Activated T-helper 17 cell treated with anti-CD3 and anti-CD28 coated beads, Interleukin-2, amount 50 U/mL, for 72 hours (primary cell): ENCODE measurements at regions not wholly inside any gene's neighbourhood (a gene's known extent, or its start where the extent isn't known, plus 50 kb on each side); places are given as distances from the start of the nearest gene placed in this dataset.

Source experiments
- ATAC-seq: fragments of 150-1000 bp; cut with Tn5 transposase; replicated peaks from 2 replicates; pipeline ENCODE4 v1.10.0; 2021; ENCODE audit warnings: mild to moderate bottlenecking, moderate library complexity
- H3K27ac Mint-ChIP-seq: one replicate; pipeline ENCODE4 v1.8.0; 2022; ENCODE audit warnings: mixed read lengths
- H3K27me3 Mint-ChIP-seq: one replicate; pipeline ENCODE4 v1.8.0; 2022; ENCODE audit warnings: mixed read lengths
- H3K36me3 Mint-ChIP-seq: one replicate; pipeline ENCODE4 v1.8.0; 2022; ENCODE audit warnings: low read depth, mild to moderate bottlenecking, mixed read lengths
- H3K4me1 Mint-ChIP-seq: one replicate; pipeline ENCODE4 v1.8.0; 2022; ENCODE audit warnings: mixed read lengths
- H3K4me3 Mint-ChIP-seq: one replicate; pipeline ENCODE4 v1.8.0; 2022; ENCODE audit warnings: mild to moderate bottlenecking, mixed read lengths
- H3K9me3 Mint-ChIP-seq: one replicate; pipeline ENCODE4 v1.8.0; 2022; ENCODE audit warnings: mixed read lengths

DNA sequence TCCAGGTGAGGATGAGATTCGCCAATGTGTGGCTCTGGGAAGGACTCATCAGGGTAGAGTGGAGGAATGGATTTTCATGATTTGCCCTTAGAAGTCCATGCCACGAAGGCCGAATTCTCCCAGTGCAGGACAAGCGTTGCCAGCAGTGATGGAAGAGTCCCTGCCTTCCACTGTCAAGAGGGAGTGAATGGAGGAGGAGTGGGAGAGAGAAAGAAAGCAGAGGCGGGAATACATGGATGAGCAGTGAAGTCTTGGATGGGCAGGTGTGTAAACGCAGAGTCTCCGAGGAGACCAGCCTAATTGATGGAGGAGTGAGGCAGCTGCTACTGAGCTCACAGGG lies 419.2 kb downstream of the GLRX3 start:
- H3K27me3 Mint-ChIP-seq: no peaks in the 10 kb centered on the region
- no peak for ATAC-seq
- H3K4me1 Mint-ChIP-seq: no peaks in the 10 kb centered on the region
- no peaks in the 10 kb centered on the region for H3K36me3 Mint-ChIP-seq
- H3K27ac Mint-ChIP-seq: no peak overlapping the region
- H3K4me3 Mint-ChIP-seq: no peak overlapping the region
- no peaks in the 10 kb centered on the region for H3K9me3 Mint-ChIP-seq

DNA sequence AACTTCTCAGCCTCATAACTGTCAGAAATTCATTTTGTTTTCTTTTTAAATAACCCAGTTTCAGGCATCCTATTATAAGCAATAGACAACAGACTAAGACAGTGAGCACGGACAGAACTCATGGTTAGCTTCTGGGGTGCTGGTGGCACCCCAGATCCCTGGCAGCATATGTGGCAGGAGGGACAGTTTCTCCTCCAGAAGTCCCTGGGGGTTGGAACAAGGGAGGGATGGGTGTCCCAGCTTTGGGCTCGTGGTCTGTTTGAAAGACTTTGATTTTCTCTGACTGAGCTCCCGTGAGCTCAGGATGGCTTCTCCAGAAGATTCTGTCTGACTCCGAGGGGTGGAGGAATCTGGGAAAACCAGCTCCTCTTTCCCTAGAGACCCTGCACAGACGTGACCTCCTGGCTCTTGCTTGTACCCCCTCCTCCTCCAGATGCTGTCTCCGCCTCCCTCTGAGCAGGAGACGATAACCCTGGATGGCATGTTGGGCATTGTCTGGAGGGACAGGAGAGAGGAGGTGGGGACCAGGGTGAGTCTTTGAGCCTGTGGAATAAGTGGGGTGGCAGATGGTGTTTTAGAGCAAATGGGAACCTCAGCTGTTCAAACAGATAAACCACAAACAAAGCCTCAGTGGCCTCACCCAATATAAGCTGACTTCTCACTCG lies 421.1 kb downstream of the GLRX3 start:
- Mint-ChIP-seq H3K9me3 (no peaks in the 10 kb centered on the region), H3K27me3 (no peaks in the 10 kb centered on the region)

GRCh38 chr10:130558746-130559546 lies 422.8 kb downstream of the GLRX3 start:
- H3K27ac Mint-ChIP-seq: no peak overlapping the region

More for the DNA sequence above, 421.1 kb downstream of the GLRX3 start:
- Mint-ChIP-seq H3K4me3 (no peak overlapping the region), H3K36me3 (no peaks in the 10 kb centered on the region), H3K27ac (no peak overlapping the region), H3K4me1 (no peaks in the 10 kb centered on the region)
- ATAC-seq: no peak

DNA sequence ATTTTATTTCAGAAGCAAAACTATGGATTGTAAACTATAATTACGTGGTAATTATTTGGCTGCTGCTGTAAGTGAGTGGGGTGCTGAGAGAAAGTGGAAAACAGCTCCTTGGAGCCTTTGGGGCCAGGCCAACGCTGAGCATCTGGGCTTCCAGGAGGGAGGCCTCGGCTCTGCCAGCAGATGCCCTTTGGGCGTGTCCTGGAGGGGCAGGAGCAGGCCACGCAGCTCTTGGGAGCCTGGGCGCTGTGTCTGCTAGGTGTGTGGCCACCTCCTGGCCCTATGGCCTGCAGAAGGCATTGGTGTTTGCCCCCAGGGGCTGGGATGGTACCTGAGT lies 423.3 kb downstream of the GLRX3 start:
- Mint-ChIP-seq H3K27ac (no peak overlapping the region), H3K36me3 (no peaks in the 10 kb centered on the region), H3K27me3 (no peaks in the 10 kb centered on the region), H3K9me3 (no peaks in the 10 kb centered on the region), H3K4me1 (no peaks in the 10 kb centered on the region), H3K4me3 (no peak overlapping the region)
- ATAC-seq: no peak

More at GRCh38 chr10:130558746-130559546, 422.8 kb downstream of the GLRX3 start:
- Mint-ChIP-seq H3K4me1 (no peaks in the 10 kb centered on the region), H3K4me3 (no peak overlapping the region), H3K36me3 (no peaks in the 10 kb centered on the region), H3K9me3 (no peaks in the 10 kb centered on the region), H3K27me3 (no peaks in the 10 kb centered on the region)
- ATAC-seq: no peak

DNA sequence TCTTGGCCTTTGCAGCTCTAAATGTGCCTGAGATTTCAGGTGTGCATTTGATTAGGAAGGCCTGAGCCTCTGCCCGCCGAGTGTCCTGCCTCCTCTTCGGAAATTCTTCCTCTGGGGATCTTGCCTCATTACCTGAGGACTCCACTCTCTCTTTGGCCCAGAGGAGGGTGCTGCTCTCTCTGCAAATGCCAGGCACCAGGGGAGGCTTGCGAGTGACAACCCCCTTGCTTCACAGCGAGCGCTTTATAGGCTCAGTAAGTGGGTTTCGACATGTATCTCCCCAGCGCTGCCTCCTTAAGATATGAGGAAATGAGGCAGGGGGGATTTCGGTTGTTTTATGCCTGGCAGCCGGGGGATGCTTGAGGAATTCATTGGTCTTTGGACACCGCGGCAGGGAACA lies 423.9 kb downstream of the GLRX3 start:
- Mint-ChIP-seq H3K36me3 (no peaks in the 10 kb centered on the region), H3K4me1 (no peaks in the 10 kb centered on the region)

DNA sequence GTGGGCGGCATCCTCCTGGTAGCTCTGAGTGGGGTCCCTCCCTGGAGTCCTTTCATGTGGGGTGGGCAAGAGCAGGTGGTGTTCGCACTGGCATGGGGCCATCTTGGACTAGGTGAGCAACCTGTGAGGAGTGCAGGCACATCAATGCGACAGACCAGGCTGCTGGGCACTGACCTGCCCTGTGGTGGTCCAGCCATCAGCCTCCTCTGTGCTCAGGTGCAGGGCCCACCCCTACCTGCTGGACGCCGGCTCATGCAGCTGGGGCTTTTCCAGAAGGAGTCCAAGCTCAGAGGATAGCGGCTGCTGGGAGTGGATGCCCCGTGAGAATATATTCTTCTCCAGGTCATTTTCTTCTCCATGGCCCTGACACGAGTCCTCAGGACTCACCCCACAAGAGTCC lies 424.4 kb downstream of the GLRX3 start:
- Mint-ChIP-seq H3K27ac (no peak overlapping the region), H3K4me3 (no peak overlapping the region), H3K4me1 (no peaks in the 10 kb centered on the region), H3K36me3 (no peaks in the 10 kb centered on the region), H3K27me3 (no peaks in the 10 kb centered on the region), H3K9me3 (no peaks in the 10 kb centered on the region)
- ATAC-seq: no peak

More for the DNA sequence above, 423.9 kb downstream of the GLRX3 start:
- H3K9me3 Mint-ChIP-seq: no peaks in the 10 kb centered on the region
- ATAC-seq: no peak
- no peak overlapping the region for H3K27ac Mint-ChIP-seq
- H3K4me3 Mint-ChIP-seq: no peak overlapping the region
- no peaks in the 10 kb centered on the region for H3K27me3 Mint-ChIP-seq

- H3K27ac Mint-ChIP-seq: no peak overlapping the region
- no peaks in the 10 kb centered on the region for H3K9me3 Mint-ChIP-seq
- H3K4me1 Mint-ChIP-seq: no peaks in the 10 kb centered on the region
- no peaks in the 10 kb centered on the region for H3K36me3 Mint-ChIP-seq
- no peak for ATAC-seq
- H3K27me3 Mint-ChIP-seq: no peaks in the 10 kb centered on the region
- no peak overlapping the region for H3K4me3 Mint-ChIP-seq
Measured at GRCh38 chr10:130561681-130562080, 425.5 kb downstream of the GLRX3 start.

DNA sequence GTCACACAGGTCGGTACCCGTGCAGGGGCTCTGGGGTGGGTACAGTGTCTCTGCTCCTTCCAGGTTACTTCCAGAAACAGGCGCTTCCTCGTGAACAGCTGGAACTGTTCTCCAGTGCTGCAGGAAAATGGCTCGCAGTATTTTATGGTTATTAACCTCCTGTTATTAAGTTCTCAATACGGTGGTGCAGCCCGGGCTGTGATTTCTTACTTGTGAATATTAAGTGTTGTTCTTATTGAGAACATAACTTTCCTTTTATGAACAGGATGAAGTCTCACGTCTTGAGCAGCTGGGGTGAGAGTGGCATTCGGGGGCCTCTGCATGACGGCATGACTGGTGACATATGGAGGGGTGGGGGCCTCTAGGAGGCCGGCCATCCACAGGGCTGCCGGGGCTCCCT lies 430.8 kb downstream of the GLRX3 start:
- Mint-ChIP-seq H3K9me3 (no peaks in the 10 kb centered on the region), H3K4me3 (no peak overlapping the region), H3K36me3 (no peaks in the 10 kb centered on the region), H3K4me1 (no peaks in the 10 kb centered on the region), H3K27ac (no peak overlapping the region), H3K27me3 (peaks cover 3% of the 10 kb centered on the region)
- ATAC-seq: no peak

- Mint-ChIP-seq H3K4me1 (no peaks in the 10 kb centered on the region), H3K4me3 (no peak overlapping the region), H3K27ac (no peak overlapping the region), H3K36me3 (no peaks in the 10 kb centered on the region), H3K9me3 (no peaks in the 10 kb centered on the region), H3K27me3 (peaks cover 3% of the 10 kb centered on the region)
- no peak for ATAC-seq
Measured at GRCh38 chr10:130567436-130567835, 431.2 kb downstream of the GLRX3 start.

DNA sequence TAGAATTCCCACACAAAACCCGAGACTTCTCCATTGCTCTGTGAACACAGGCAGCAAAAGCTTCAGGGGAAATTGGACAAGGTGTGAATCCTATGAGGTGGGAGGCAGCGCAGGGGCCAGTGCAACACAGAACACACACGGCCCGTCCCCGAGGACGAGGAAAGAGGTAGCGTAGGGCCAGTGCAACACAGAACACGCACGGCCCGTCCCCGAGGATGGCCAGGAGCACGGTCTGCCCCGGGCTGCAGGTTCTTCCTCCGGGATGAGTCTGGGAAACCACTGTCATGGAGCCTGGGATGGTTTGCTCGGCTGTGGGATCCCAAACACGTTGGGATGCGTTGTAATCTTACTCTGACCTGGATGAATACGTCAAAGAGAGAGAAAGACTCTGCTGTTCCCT lies 432.1 kb downstream of the GLRX3 start:
- Mint-ChIP-seq H3K27me3 (peaks cover 3% of the 10 kb centered on the region), H3K4me3 (no peak overlapping the region), H3K27ac (no peak overlapping the region), H3K9me3 (peaks cover 1% of the 10 kb centered on the region), H3K36me3 (no peaks in the 10 kb centered on the region), H3K4me1 (no peaks in the 10 kb centered on the region)
- no peak for ATAC-seq

- H3K36me3 Mint-ChIP-seq: no peaks in the 10 kb centered on the region
- no peaks in the 10 kb centered on the region for H3K4me1 Mint-ChIP-seq
- H3K27ac Mint-ChIP-seq: no peak overlapping the region
- ATAC-seq: no peak
- H3K27me3 Mint-ChIP-seq: peaks cover 3% of the 10 kb centered on the region
- H3K4me3 Mint-ChIP-seq: no peak overlapping the region
- H3K9me3 Mint-ChIP-seq: peaks cover 3% of the 10 kb centered on the region
Measured at GRCh38 chr10:130570074-130570473, 433.9 kb downstream of the GLRX3 start.

GRCh38 chr10:130571674-130572073 lies 435.5 kb downstream of the GLRX3 start:
- Mint-ChIP-seq H3K4me1 (no peaks in the 10 kb centered on the region), H3K36me3 (no peaks in the 10 kb centered on the region), H3K9me3 (peaks cover 3% of the 10 kb centered on the region), H3K27me3 (peaks cover 3% of the 10 kb centered on the region), H3K27ac (no peak overlapping the region), H3K4me3 (no peak overlapping the region)
- no peak for ATAC-seq

- Mint-ChIP-seq H3K4me1 (no peaks in the 10 kb centered on the region), H3K27me3 (peaks cover 3% of the 10 kb centered on the region), H3K9me3 (peaks cover 3% of the 10 kb centered on the region), H3K27ac (no peak overlapping the region), H3K4me3 (no peak overlapping the region), H3K36me3 (no peaks in the 10 kb centered on the region)
- no peak for ATAC-seq
Measured at GRCh38 chr10:130573446-130573845, 437.3 kb downstream of the GLRX3 start.

DNA sequence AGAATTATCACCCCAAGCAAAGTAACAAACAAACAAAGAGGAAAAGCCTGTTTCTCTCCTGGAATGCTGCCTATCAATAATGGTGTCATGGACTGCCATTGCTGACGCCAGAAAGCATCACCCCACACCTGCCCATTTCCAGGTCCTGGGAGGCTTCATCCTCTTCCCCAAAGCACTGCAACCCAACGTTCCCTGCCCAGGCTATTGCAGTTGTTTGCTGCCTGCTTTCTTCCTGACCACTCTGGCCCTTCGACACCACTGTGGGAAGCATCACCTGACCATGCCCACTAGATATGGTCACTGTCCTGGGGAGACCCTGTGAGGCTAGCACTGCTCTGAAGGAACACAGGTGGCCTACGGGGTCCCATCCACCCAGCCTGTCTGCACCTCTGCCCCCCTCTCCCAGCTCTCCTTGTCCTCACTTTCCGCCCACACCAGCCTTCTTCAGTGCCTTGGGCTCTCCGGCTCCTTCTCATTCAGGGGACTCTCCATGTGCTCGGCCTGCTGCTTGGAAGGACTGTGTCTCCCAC lies 439.6 kb downstream of the GLRX3 start:
- Mint-ChIP-seq H3K9me3 (peaks cover 3% of the 10 kb centered on the region), H3K27ac (no peak overlapping the region)
- no peak for ATAC-seq

DNA sequence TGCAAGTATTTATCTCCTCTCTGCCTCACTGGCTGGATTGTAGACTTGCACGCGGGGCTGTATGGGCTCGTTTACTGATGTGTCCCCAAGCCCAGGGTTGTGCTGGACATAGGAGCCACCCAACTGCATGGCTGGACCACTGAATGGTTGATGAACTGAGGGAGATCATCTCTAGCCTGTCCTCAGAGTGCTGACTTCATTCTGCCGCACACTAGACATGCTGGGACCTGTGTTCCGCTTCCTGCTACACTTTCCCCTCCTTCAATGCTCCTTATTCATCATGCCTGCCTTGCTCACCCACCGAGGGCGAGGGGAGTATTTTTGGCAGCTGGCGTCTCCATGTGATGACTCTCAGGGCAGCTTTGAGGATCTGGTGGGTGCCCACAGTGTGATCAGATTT lies 440.2 kb downstream of the GLRX3 start:
- H3K4me1 Mint-ChIP-seq: no peaks in the 10 kb centered on the region
- no peak overlapping the region for H3K27ac Mint-ChIP-seq
- H3K9me3 Mint-ChIP-seq: peaks cover 3% of the 10 kb centered on the region
- no peak overlapping the region for H3K4me3 Mint-ChIP-seq
- no peaks in the 10 kb centered on the region for H3K36me3 Mint-ChIP-seq
- ATAC-seq: no peak
- peaks cover 7% of the 10 kb centered on the region for H3K27me3 Mint-ChIP-seq

More for the DNA sequence above, 439.6 kb downstream of the GLRX3 start:
- Mint-ChIP-seq H3K4me1 (no peaks in the 10 kb centered on the region), H3K4me3 (no peak overlapping the region), H3K36me3 (no peaks in the 10 kb centered on the region), H3K27me3 (peaks cover 7% of the 10 kb centered on the region)
